T-helper 1 cell (primary cell): ENCODE measurements at regions not wholly inside any gene's neighbourhood (a gene's known extent, or its start where the extent isn't known, plus 50 kb on each side); places are given as distances from the start of the nearest gene placed in this dataset.
"Not testable (repeated sequence)": the region's sequence is repeated elsewhere in the genome, so short reads cannot be mapped to it uniquely, and the experiment has no call there.

Experiments used
- DNase-seq, 5 donors: peaks; one replicate each; pipeline ENCODE4 v3.0.0-alpha.2; 2012 to 2020

DNA sequence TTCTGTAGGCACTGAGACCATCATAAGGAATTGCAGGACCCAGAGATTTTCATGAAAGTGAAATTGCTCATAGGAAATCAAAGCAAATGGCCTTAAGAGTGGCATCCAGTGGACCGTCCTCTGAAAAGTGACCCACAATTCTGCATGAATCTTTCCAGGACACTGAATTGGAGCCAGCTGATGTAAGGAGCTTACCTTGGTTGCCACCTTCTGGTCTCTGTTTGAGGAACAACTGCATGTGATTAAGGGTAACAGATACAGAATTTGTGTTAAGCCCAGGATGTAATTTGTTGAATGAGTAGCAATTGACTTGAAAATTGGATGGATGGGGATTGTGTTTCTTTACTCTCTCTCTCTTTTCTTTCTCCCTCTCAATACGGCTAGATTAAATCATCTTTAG is 49.9 kb upstream of the GAS1 start:
- DNase-seq: no peak

DNA sequence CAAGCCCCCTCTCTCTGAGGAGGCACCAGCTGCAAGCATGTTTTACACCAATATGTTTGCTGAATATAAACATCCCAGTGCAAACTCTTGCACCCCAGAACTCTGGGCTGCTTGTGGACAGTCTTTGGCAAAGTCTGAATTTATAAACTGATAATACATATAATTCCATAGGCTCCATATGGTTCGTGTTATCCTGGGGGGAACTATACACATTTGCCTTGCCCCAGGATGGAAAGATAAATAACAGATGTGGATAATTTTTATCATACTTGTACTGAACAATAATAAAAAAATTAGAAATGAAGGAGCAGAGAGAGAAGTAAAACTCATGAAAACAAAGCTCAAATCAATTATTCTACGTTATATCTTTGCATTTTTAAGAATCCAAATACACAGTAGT is 50.6 kb upstream of the GAS1 start:
- DNase-seq: no peak

DNA sequence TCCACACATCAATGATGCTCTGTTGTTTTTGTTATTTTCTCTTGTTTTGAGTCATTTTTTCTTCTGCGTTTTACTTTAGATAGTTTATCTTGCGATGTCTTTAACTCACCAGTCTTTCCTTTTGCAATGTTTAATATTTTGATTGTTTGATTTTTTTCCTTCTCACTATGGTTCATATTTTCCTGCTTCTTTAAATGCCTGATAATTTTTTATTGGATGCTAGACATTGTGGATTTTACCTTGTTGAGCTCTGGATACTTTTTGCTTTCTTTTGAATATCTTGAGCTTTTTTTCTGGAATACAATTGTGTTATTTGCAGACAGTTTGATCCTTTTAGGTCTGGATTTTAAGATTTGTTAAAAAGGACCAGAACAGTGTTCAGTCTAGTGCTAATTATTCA is 55.2 kb upstream of the GAS1 start:
- DNase-seq: no peak

DNA sequence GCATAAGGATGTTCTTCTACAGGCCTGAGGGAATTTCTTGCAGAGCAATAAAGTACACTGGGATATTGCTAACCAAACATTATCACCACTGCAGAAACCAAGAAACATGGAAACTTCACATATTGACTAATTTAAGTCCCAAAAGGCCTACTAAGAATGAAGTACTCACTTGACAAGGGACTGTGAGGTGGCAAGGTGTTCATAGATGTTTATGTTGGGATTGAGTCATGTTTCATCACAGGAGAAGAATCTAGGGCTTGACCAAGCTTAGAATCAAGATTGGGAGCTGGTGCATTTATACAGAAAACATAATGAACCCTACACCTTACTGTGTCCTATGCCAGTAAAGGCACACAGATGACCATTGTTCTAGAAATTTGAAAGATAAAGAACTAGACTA is 56.7 kb upstream of the GAS1 start:
- DNase-seq: no peak

DNA sequence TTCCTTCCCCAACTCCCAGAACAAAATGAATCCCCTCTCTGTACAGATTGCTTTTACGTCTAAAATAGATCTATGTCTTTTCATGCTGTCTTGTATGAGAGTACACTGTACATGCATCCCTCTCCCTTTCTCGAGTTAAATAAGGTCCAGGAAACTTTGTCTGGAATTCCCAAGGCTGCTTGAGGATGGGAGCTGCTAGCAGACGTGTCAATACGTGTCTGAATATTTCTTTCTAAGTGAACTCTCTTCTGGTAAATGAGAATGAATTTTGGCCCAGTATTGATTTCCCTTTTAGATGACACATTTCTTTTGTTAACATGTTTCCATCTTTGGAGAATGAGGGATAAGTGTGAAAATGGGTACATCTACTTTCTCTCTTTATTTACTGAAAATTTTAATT is 59.6 kb upstream of the GAS1 start:
- no peak for DNase-seq

DNA sequence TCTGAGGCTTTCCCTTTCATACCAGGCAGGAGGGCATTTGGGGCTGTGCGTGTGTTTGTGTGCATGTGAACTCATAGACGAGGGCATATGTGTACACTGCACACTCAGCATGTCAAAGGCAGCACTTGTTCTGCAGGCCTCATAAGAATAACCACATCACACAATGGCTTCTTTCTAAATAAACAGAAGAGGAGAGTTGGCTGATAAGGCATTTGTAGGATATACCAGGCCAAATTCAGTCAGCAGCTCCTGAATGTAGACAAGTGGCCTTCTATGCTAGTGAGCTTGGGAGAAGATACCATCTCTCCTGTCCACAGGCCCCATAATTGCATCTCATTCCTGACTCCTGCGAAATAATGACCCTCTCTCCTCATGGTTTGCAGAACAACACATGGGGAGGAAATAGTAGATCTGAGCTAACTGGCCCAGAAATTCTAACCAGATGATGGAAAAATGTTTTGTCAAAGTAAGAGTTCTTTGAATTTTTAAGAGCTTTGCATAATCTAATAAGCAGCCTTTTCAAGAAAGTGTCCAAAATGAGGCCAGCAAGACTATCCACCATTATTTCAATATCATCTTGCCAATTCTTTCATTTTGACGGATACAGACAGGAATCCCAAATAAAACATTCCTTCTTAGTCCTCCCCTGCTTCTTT is 60.5 kb upstream of the GAS1 start:
- DNase-seq: no peak

DNA sequence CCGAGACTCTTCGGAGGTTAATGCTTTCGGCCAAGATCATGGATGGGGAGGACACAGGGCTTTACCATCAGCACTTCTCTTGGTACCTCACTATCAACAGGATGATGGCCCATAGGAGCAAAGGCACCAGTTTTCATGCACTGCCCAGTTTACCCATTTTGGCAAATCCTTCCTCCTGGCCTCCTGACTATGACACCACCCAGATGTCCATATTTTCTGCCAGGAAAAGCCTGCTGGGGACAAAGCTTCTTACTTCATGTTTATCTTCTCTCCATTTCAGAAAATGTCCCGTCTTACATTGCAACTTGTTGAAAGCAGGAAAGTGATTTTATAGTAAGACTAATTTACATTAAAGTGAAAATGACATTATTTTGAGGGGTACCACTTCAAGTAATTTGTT is 61.4 kb upstream of the GAS1 start:
- DNase-seq: no peak

DNA sequence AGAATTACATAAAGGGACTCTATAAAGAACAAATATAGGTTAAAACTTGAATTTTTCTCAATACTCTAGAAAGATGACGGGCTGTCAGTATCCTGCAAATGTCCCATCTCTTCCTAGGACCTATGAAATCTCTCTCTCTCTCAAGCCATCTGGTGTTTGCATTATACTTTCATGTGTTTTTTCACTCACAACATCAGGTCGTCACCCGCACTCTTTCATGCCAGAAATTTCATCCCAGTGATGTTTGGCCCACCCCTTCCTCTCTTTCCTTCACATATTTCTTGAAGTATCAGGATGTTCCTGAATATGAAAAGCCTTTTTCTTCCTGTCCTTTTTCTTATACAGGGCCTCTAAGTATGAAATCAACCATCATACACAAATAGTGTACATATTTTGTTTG is 63.3 kb upstream of the GAS1 start:
- no peak for DNase-seq

DNA sequence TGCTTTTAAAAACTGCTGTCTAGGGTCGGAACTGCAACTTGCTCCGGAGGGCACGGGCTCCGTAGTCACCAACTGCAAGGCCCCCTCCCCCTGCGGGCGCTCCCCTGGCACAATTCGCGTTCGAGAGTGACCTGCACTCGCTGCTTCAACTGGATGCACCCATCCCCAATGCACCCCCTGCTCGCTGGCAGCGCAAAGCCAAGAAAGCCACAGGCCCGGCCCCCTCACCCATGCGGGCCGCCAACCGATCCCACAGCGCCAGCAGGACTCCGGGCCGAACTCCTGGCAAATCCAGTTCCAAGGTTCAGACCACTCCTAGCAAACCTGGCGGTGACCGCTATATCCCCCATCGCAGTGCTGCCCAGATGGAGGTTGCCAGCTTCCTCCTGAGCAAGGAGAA is 64.2 kb upstream of the GAS1 start:
- no peak for DNase-seq

DNA sequence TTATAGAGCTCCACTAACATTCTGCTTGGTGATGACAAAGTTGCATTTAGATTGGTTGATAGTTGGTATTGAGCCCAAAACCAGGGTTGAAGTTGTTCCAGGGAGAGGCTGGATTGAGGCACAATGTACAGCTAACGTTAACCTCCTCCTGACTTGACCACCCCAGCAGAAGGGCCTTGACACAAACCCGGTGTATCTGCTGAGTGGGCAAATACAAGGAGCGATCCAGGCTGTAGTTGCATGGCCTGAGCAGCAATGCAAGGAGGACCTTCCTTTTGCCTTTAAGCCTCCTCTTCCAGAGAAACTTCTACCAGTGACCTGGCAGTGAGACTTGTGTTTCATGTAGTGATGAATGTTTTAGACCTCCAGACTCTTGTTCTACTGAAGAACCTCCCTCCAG is 66.2 kb upstream of the GAS1 start:
- DNase-seq: no peak

DNA sequence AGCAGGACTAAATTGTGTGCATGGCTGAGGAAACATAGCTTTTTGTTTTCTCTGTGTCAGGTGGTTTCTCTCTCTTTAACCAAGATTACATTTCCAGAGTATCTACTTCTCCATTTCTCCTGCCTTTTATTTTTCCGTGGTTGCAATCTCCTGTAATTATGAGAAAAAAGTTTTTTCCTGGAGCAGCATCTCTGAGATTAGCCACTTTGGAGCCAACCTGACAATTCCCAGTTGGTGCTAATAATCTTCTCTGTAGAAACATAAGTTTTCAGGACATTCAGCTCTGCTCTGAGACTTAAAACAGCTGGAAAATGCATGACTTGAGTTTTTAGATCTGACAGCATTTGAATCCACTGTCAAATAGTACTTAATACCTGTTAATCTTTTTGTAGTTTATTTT is 67.1 kb upstream of the GAS1 start:
- DNase-seq: no peak

DNA sequence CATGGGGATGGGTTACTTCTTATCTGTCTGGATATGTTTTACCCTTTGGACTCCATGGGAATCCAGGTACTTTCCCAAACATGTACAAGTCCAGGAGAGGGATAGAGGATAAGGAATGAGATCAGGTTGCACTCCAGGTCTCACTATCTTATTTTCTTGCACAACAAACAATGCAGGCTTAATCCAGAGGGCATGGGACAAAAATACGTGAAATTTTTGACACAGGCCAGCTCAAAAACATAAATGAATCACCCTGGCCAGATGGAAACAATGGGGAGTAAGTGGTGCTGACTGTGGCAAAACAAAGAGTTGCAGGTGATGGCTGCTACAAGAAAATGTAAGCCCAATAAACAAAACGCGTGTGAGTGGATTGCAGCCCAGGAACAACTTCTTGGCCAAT is 69.4 kb upstream of the GAS1 start:
- no peak for DNase-seq

DNA sequence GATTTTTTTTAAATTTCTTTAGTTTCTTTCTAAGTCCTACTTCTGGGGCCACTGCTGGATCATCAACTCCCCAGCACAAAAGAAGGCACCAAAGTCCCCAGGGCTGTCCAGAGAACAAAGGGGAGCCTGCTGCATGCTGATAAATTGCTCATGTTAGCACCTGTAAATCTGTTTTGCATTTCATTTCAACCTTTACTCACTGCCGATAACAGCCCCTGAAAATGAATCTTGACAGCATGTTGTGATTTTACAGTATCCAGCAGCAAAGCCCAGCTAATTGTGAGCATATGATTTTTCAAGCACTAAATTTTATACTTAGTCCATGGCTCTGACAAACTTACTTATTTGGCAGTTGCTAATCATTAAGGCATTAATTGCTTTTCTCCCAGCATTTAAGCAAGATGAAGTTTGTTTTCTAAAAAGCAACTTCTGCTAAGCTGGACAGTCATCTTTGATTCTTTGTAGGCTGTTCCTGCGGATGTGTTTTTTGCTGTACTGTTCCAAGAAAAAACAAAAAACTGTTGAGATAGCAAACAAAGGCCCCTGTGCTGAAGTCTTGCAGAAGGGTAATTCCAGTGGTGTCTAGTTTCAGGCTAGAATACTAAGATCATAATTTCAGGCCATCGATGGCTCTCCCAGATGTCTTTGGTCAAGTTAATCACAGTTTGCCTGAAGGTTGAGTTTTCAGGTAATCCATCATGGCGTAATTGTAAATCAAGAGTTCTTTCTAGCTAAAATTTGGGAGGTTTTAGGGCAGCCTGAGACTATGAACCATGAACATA is 73.1 kb upstream of the GAS1 start:
- no peak for DNase-seq

DNA sequence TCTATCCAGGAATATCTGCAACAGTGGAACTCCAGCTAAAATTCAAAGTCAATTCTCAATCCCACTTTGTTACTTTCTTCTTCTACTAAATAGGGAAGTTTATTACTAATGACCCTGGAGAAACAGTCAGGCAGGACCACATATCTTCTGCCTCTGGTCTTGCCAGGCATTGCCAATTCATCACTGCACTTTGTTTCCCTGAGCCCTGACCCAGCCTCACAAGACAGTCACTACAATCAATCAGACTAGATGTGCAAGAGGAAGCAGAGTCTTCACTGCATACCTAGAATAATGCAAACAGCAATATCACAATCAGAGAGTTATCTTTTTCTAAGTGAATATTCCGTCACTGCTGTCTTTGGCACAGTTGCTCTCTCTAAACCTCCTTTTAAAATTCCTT is 74.9 kb upstream of the GAS1 start:
- DNase-seq: no peak

DNA sequence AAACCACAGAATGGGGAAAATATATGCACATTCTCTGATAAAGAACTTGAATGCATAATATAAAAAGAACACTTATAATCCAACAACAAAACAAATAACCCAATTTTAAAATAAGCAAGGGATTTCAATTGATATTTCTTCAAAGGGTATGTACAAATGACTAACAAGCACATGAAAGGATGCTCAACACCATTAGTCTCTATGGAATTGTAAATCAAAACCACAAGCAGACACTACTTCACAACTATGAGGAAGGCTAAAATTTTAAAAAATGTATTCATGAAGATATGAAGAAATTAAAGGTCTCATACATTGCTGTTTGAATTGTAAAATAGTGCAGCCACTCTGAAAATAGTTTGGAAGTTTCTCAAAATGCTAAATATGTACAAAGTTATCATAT is 78.9 kb upstream of the GAS1 start:
- DNase-seq: no peak

DNA sequence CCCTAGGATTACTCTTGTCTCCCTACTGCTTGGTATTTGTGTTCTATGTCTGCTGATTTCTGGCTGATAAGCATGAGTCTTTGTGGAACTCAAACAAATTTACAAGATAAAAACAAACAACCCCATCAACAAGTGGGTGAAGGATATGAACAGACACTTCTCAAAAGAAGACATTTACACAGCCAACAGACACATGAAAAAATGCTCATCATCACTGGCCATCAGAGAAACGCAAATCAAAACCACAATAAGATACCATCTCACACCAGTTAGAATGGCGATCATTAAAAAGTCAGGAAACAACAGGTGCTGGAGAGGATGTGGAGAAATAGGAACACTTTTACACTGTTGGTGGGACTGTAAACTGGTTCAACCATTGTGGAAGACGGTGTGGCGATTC is 81.5 kb upstream of the GAS1 start:
- not testable (repeated sequence) for DNase-seq

DNA sequence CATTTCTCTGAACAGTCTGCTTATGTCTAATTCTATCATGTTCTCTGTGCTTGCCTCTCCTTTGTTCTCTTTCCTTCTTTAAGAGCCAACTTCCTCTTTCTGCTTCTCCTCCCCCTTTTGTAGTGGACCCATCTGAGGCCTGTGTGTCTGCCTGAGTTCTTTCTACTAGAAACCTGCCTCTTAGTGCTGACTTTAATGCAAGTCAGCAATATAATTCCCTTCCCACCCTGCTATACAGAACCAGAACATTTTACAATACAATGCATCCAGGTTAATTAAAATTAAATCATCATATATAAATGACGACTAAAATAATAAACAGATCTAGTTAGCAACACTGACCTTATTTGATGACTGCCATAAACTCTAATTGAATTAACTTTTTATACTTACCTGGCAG is 82.6 kb upstream of the GAS1 start:
- no peak for DNase-seq

DNA sequence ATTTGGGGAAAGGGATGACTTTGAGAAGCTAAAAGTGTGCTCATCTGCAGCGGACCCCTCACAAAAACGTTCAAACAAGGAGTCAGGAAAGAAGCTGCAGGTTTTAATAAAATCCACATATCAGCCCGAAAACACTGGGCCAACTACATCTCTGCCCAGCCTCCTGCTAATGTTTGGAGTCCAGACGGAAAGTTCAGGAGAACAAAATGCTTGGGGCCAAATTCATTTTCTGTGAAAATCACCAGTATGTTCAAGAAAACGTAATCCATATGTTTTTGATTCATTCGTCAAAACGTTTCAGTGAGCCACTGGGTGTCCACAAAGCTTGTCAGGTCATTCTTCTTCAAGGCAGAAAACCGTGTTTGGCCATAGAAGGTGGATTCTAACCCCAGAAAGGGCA is 87.5 kb upstream of the GAS1 start:
- no peak for DNase-seq

DNA sequence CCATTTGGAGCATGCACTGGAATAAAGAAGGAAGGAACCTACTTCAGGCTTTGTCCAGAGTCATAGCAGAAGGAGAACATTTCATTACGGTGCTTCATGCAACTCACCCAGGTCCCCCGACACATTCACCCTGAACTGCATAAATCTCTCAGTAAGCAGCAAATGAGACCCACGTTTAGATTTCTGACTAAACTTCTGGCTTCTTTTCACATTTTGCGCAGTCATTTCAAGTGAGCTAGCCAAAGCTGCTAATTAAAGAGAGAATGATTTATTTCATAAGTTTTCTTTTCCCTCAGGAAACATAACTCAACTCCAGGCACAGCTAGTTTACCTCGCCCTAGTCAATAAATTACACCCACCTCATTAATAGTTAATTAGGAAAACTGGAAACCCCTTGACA is 88.6 kb upstream of the GAS1 start:
- no peak for DNase-seq

DNA sequence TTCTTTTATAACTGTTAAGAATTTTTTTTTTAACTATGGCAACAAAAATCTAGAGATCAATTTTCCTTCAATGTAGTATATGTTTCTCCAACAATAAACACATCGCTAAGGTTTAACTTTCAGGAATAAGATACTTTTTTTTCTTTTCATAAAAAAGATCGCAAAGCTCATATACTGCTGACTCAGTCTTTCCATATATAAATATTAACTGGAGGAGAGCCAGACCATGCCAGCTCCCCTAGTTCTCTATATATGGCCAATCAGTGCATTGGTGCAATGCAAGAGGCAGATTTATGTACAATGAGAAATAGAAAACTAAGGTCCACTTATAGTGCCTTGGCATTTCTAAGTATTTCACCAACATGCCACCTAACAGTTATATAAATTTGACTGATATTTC is 89.2 kb upstream of the GAS1 start:
- DNase-seq: no peak

DNA sequence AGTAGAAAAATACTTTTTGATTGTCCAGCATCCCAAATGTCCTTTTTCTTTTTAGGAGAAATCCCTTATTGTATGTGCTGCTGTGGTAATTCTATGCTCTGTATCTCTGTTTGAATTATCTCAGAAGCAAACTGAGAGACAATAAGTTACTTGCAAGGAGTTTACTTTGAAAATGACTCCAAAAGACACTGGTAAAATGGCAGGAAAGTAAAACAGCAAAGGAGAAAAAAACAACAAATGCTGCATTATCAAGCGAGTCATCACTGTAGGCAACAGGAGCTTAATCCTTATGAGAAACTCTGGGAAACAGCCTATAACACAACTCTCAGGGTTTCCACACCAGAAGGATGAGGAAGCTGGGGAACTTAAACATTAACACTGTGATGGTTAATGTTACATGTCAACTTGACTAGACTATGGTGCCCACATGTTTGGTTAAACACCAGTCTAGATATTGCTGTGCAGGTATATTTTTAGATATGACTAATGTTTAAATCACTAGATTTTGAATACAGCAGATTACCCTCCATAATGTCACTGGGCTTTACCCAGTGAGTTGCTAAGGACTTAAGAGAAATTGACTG is 92.6 kb upstream of the GAS1 start:
- no peak for DNase-seq

DNA sequence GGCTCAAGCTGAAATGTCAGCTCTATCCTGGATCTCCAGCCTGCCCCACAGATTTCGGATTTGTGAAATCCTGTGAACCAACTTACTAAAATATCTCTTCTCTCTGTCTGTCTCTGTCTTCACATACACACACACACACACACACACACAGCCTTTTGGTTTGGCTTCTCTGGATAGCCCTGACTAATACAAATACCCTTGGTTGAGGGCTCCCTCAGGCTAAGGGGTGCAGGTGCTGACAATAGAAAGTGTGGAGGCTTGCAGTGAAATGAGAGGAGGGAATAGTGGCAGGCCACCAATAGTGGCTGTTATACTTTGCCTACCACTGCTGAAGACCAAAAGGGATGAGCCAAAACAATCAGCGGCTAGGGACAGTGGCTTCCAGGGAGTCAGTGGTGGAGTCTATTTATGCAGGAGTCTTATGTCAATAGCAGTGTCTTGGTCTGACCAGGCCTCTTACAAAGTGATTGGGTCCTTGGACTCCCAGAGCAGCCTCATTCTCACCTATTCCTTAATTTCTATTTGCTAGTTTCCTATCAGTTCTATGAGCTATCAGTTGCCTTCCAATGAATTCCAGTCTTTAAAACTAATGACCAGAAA is 93.2 kb upstream of the GAS1 start:
- DNase-seq: no peak

DNA sequence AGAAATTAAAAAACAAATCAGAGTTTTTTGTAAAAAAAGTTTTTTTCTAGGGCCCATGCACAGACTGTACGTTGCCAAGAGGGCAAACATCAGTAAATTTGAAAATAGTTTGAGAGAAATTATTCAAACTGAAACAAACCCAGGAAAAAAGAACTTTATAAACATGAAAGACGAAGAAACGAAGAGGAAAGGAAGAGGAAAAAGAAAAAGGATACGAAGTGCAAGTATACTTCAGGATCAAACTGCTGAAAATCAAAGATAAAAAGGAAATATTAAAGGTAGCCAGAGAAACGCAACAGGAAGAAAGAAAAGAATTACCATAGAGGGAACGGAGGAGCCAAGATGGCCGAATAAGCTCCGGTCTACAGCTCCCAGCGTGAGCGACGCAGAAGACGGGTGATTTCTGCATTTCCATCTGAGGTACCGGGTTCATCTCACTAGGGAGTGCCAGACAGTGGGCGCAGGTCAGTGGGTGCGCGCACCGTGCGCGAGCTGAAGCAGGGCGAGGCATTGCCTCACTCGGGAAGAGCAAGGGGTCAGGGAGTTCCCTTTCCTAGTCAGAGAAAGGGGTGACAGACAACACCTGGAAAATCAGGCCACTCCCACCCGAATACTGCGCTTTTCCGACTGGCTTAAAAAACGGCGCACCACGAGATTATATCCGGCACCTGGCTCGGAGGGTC is 94.4 kb upstream of the GAS1 start:
- DNase-seq: not testable (repeated sequence)
